VCaP (cell line): ENCODE measurements at regions not wholly inside any gene's neighbourhood (a gene's known extent, or its start where the extent isn't known, plus 50 kb on each side); places are given as distances from the start of the nearest gene placed in this dataset.
A peak's percentile ranks its signal among the peaks of the same experiment; 100 is the strongest.

Experiments used
- H3K27ac ChIP-seq: fragments of 450-650 bp; 2 replicates; pipeline ENCODE4 v1.5.1; 2017
- TF ChIP-seq, protein P1 (sequence below): fragments of 450-650 bp; conservative IDR thresholded peaks from 2 replicates; pipeline ENCODE4 v1.5.1; 2017; ENCODE audit warnings: mild to moderate bottlenecking, moderate library complexity

DNA sequence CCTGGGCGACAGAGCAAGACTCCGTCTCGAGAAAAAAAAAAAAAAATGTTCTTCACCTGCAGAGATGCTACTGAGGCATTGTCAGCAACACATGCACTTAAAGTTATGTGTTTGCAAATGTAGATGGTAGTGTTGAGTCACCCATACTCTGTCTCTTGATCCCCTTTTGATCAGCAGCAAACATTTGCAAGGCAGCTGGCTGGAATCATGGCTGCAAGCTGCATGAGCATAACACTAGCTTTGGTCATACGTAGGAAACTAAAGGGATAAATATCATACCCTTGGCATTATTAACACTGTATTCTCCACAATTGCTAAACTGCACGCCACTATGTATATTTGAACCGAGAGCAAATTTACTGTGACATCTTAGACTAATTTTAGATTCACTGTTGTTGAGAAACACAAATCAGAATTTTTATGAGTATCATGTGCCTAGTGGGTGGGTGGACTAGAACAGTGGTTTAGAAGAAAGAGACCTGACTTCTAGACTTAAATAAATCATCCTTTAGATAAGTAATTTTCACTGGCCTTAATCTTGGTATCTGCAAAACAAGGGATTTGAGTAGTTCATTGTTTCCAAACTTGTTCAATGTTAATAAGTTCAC is 229.3 kb upstream of the MEOX2 start:
- TF ChIP-seq, protein P1, sequence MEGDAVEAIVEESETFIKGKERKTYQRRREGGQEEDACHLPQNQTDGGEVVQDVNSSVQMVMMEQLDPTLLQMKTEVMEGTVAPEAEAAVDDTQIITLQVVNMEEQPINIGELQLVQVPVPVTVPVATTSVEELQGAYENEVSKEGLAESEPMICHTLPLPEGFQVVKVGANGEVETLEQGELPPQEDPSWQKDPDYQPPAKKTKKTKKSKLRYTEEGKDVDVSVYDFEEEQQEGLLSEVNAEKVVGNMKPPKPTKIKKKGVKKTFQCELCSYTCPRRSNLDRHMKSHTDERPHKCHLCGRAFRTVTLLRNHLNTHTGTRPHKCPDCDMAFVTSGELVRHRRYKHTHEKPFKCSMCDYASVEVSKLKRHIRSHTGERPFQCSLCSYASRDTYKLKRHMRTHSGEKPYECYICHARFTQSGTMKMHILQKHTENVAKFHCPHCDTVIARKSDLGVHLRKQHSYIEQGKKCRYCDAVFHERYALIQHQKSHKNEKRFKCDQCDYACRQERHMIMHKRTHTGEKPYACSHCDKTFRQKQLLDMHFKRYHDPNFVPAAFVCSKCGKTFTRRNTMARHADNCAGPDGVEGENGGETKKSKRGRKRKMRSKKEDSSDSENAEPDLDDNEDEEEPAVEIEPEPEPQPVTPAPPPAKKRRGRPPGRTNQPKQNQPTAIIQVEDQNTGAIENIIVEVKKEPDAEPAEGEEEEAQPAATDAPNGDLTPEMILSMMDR = no peak
- no peak overlapping the region for H3K27ac ChIP-seq

DNA sequence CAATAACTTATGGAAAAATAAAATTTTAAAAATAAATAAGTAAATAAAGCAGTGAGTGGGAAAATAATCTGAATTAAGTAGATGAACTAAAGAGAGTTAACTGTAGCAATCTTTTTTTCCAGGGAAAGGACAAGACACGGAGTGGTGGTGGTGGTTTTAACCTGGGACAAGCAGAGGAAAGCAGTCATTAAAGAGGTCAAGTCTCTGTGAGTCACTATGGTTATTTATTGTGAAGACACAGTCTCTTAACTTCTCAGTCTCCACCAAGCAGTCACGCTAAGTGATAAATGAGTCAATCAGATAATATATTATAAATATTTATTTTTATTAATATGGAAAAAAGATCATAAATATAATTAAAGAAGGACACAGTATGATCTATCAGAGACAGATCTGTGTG is 228.1 kb upstream of the MEOX2 start:
- no peak overlapping the region for H3K27ac ChIP-seq
- TF ChIP-seq, protein P1 = no peak

DNA sequence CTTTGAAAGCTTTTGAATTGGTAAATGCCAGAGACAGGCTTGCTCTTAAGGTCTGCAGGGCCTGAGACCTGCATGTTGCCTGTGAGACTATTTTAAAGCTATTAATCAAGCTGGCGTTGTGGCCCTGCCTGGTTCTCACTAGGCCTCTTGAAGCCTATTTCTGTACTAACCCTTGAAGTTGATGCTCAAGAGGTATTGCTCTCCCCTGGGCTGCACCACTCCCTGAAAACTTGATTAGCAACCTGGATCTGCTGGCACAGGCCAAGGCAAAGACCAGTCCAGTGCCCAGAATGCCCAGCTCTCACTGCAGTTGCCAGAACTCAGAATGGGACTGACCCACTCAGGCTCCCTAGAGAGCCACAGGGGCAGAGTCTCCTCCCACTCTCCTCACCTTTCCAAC is 220.0 kb upstream of the MEOX2 start:
- TF ChIP-seq, protein P1 = no peak
- no peak overlapping the region for H3K27ac ChIP-seq

DNA sequence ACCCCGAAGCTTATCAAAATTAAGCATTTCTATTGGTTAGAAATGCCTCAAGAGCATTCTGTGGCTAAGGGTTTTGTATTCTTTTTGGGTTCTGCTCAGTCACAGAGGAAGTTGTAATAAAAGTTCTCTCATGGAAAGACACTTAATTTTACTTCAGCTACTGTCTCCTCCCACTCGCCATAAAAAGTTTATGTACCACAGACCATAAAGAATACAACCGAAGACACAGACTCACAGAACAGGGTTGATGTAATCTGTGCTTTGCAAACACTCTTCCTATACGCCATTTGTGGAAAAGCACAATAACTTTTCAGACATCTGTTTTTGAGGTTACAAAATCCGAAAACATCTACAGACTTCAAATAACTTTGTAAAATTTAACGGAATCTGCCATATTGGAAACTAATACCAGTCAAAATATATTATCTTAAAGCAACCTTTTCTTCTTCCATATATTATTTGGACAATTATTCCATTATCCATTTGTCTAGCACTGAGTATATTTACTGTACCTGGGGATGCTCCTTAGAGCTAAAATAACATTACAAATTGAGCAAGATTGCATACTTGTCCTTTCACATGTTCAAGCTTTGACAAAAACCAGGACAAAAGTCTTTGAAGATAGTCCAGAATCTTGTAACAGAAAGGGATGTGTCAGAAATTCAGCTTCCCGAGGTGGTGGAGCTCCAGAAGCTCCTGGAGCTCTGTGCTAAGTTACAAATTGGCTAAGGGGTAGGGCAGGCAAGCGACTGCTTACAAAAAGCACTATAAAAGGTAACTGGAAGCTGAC is 219.0 kb upstream of the MEOX2 start:
- TF ChIP-seq, protein P1 = no peak

GRCh38 chr7:15891151-15891881 is 204.8 kb upstream of the MEOX2 start:
- TF ChIP-seq, protein P1 = no peak
- H3K27ac ChIP-seq = no peak overlapping the region

More for the DNA sequence above, 219.0 kb upstream of the MEOX2 start:
- no peak overlapping the region for H3K27ac ChIP-seq

GRCh38 chr7:15889507-15889906 is 203.0 kb upstream of the MEOX2 start:
- TF ChIP-seq, protein P1 = peak; percentile 40; the same call in 1 of the 2 replicates
- no peak overlapping the region for H3K27ac ChIP-seq

- H3K27ac ChIP-seq = no peak overlapping the region
Observed at GRCh38 chr7:15888090-15888489, 201.6 kb upstream of the MEOX2 start.

More at GRCh38 chr7:15888090-15888489, 201.6 kb upstream of the MEOX2 start:
- TF ChIP-seq, protein P1 = no peak
